ENCODE measurements at regions not wholly inside any gene's neighbourhood (a gene's known extent, or its start where the extent isn't known, plus 50 kb on each side); places are given as distances from the start of the nearest gene placed in this dataset.
"Not testable (repeated sequence)": the region's sequence is repeated elsewhere in the genome, so short reads cannot be mapped to it uniquely, and the experiment has no call there.

DNA sequence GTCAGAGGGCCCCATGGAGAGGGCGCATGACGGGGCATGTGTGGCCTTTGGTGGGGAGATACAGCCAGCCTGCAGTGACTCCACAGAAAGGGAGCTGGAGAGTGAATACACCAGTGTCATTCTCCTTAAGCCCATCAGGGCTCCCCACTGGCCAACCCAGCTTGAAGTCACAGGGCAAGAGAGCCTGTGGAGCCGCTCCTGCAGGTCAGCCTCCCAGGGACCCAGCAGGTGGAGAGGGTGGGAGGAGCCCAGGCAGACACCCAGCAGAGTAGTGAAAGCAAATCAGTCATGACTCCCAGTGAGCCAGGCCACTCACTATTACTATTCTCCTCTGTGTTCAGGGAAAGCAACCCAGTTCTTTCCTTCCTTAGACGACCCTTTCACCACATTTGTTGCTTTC, 110.0 kb upstream of the CPM start:
- no peak overlapping the region for H3K27ac ChIP-seq
- H3K4me1 ChIP-seq = no peaks in the 10 kb centered on the region
- H3K36me3 ChIP-seq = no peaks in the 10 kb centered on the region
- intact Hi-C loops (cut with DNase I) = no loop called here
- TF ChIP-seq CTCF (IDR thresholded peaks at IDR 0.05) = no peak
- no peak for DNase-seq (ENCODE audit: low spot score in 2 of 2)
- no peak overlapping the region for H3K4me3 ChIP-seq
- no peaks in the 10 kb centered on the region for H3K27me3 ChIP-seq
- no peaks in the 10 kb centered on the region for H3K9me3 ChIP-seq

DNA sequence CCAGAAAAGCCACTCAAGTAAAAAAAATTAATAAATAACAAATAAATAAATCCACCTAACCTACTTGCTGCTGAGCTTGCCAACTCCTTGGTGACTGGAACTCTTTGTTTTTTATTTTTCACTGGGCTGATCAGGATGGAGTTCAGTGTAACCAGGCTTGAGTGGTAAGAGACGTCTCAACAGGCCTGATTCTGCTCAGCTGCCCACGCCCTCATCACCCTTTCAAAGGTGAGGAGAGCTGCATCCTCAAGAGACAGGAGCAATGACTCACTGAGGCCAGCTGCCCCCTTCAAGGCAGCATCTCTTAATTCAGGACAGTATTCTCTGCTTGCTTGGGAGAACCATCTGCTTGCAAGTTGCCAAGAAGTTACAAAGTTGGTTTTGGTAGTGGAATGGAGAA, 111.9 kb upstream of the CPM start:
- no peak for DNase-seq (ENCODE audit: low spot score in 2 of 2)
- H3K27ac ChIP-seq = no peak overlapping the region
- H3K36me3 ChIP-seq = no peaks in the 10 kb centered on the region
- no peaks in the 10 kb centered on the region for H3K9me3 ChIP-seq
- no peak overlapping the region for H3K4me3 ChIP-seq
- no peak for TF ChIP-seq CTCF (IDR thresholded peaks at IDR 0.05)
- intact Hi-C loops (cut with DNase I) = no loop called here
- no peaks in the 10 kb centered on the region for H3K4me1 ChIP-seq
- H3K27me3 ChIP-seq = no peaks in the 10 kb centered on the region

DNA sequence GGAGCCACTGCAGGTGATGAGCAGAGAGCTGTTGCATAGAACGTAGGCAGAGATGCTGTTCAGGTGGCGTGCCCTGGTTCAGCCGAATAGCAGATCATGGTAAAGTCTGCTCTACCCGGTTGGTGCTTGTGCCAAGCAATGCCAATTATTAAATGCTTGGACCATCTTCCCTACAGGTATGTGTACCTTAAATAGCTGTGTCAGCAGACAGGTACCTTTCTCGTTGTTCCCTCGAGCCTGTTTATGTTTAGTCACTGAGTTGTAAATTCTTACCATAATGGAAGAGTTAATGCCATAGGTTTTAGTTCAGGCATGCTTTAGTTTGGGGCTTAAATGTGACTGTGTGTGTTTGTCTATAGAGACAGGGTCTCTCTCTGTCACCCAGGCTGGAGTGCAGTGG, 112.5 kb upstream of the CPM start:
- Histone ChIP-seq H3K27me3 (no peaks in the 10 kb centered on the region), H3K4me3 (no peak overlapping the region), H3K9me3 (no peaks in the 10 kb centered on the region), H3K4me1 (no peaks in the 10 kb centered on the region), H3K27ac (no peak overlapping the region), H3K36me3 (no peaks in the 10 kb centered on the region)
- DNase-seq (ENCODE audit: low spot score in 2 of 2) = no peak
- intact Hi-C loops (cut with DNase I) = no loop called here
- no peak for TF ChIP-seq CTCF (IDR thresholded peaks at IDR 0.05)

DNA sequence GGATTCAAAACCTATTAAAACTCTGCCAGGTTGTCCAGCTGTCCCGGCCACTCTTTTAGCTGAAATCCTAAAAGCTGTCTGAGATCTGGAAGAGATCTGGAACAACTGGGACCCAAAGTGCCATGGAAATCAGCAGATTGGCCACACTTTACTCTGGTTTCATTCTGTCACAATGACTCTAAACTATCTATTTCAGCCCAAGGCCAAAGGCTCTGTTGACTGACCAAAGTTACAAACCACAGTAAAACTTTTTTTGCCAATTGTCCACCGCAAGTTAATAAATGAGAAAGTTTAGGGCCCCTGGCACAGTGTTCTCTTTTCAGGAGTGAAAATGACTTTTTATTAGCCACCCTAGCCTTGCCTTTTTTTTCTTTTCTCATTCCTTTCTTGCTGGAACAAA, 113.4 kb upstream of the CPM start:
- Histone ChIP-seq H3K27ac (no peak overlapping the region), H3K4me1 (no peaks in the 10 kb centered on the region), H3K9me3 (no peaks in the 10 kb centered on the region), H3K4me3 (no peak overlapping the region), H3K27me3 (no peaks in the 10 kb centered on the region), H3K36me3 (no peaks in the 10 kb centered on the region)
- intact Hi-C loops (cut with DNase I) = no loop called here
- DNase-seq (ENCODE audit: low spot score in 2 of 2) = no peak
- TF ChIP-seq CTCF (IDR thresholded peaks at IDR 0.05) = no peak

GRCh38 chr12:69046920-69047319, 113.9 kb upstream of the CPM start:
- Histone ChIP-seq H3K27ac (no peak overlapping the region), H3K36me3 (no peaks in the 10 kb centered on the region), H3K4me3 (no peak overlapping the region), H3K9me3 (no peaks in the 10 kb centered on the region), H3K27me3 (no peaks in the 10 kb centered on the region), H3K4me1 (no peaks in the 10 kb centered on the region)
- intact Hi-C loops (cut with DNase I) = no loop called here
- no peak for DNase-seq (ENCODE audit: low spot score in 2 of 2)
- no peak for TF ChIP-seq CTCF (IDR thresholded peaks at IDR 0.05)

DNA sequence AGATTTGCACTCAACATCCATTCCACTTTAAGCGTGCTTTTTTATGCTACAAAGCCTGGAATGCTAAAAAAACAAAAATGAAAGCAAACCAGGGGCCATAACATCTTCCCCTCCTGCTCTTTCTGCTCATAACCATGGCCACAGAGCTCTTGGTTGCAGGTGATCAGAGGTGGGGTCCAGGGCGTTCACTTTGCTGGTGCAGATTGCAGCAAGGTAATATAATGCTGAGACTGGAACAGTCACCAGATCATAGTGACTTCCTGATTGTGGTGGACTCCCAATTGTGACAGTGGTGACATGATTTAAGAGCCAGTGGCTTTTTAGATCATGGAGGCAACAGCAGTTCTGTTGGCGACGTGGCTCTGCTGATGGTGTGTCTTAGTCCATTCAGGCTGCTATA, 115.0 kb upstream of the CPM start:
- no peak for TF ChIP-seq CTCF (IDR thresholded peaks at IDR 0.05)
- no peaks in the 10 kb centered on the region for H3K4me1 ChIP-seq
- no peak overlapping the region for H3K4me3 ChIP-seq
- H3K27me3 ChIP-seq = no peaks in the 10 kb centered on the region
- no peaks in the 10 kb centered on the region for H3K9me3 ChIP-seq
- intact Hi-C loops (cut with DNase I) = no loop called here
- H3K27ac ChIP-seq = no peak overlapping the region
- no peak for DNase-seq (ENCODE audit: low spot score in 2 of 2)
- H3K36me3 ChIP-seq = no peaks in the 10 kb centered on the region

- intact Hi-C loops (cut with DNase I); DNase-seq (ENCODE audit: low spot score in 2 of 2): not testable (repeated sequence)
Observed at GRCh38 chr12:69049855-69050254, 116.9 kb upstream of the CPM start.

More at GRCh38 chr12:69049855-69050254, 116.9 kb upstream of the CPM start:
- not testable (repeated sequence) for H3K36me3 ChIP-seq, H3K9me3 ChIP-seq, H3K27ac ChIP-seq, H3K4me3 ChIP-seq, H3K4me1 ChIP-seq, H3K27me3 ChIP-seq

All from ascending aorta (tissue), 2 donors.